Activated CD8-positive, alpha-beta T cell treated with anti-CD3 and anti-CD28 coated beads for 36 hours (primary cell): ENCODE measurements at regions not wholly inside any gene's neighbourhood (a gene's known extent, or its start where the extent isn't known, plus 50 kb on each side); places are given as distances from the start of the nearest gene placed in this dataset.
"Not testable (repeated sequence)": the region's sequence is repeated elsewhere in the genome, so short reads cannot be mapped to it uniquely, and the experiment has no call there.

ENCODE experiments used
- ATAC-seq: fragments of 200-7000 bp; cut with Tn5 transposase; one replicate; pipeline ENCODE4 v1.10.0; 2021; ENCODE audit warnings: mild to moderate bottlenecking, moderate library complexity
- CTCF ChIA-PET: fragments of 350-600 bp; sonication (Branson Sonifier 250); formaldehyde crosslinking; loops from one replicate; lab custom pipeline; 2021; ENCODE audit warnings: antibody characterized with exemption; lab: Charles Lee
- POLR2A ChIA-PET: fragments of 350-600 bp; sonication (Branson Sonifier 250); formaldehyde crosslinking; loops from one replicate; lab custom pipeline; 2021; ENCODE audit warnings: antibody characterized with exemption; lab: Charles Lee
- DNase-seq: peaks from one replicate; pipeline ENCODE4 v3.0.0-alpha.2; 2020
- H3K27ac Mint-ChIP-seq: one replicate; pipeline ENCODE4 v1.8.0; 2021; ENCODE audit warnings: mild to moderate bottlenecking, mixed read lengths
- H3K27me3 Mint-ChIP-seq: one replicate; pipeline ENCODE4 v1.8.0; 2021; ENCODE audit warnings: mixed read lengths
- H3K36me3 Mint-ChIP-seq: one replicate; pipeline ENCODE4 v1.8.0; 2021; ENCODE audit warnings: low read depth, mixed read lengths
- H3K4me1 Mint-ChIP-seq: one replicate; pipeline ENCODE4 v1.8.0; 2021; ENCODE audit warnings: low read depth, mixed read lengths
- H3K4me3 Mint-ChIP-seq: one replicate; pipeline ENCODE4 v1.8.0; 2021; ENCODE audit warnings: mild to moderate bottlenecking, moderate library complexity, mixed read lengths
- H3K9me3 Mint-ChIP-seq: one replicate; pipeline ENCODE4 v1.8.0; 2021; ENCODE audit warnings: mixed read lengths
- CTCF ChIP-seq: fragments of 200-600 bp; IDR thresholded peaks from one replicate; pipeline ENCODE4 v1.8.0; 2022; ENCODE audit warnings: antibody characterized with exemption, mild to moderate bottlenecking
- intact Hi-C: fragments of 100-400 bp; cut with micrococcal nuclease; formaldehyde crosslinking; loops from one replicate; pipeline ENCODE4 v1.10.0; 2022

GRCh38 chr10:90066435-90066834, 365.0 kb downstream of the KIF20B start:
- CTCF ChIA-PET: no interaction called here
- intact Hi-C loops: no loop called here
- H3K4me1 Mint-ChIP-seq: no peaks in the 10 kb centered on the region
- DNase-seq (no peak), ATAC-seq (no peak)
- H3K9me3 Mint-ChIP-seq: no peaks in the 10 kb centered on the region
- TF ChIP-seq CTCF: no peak
- H3K36me3 Mint-ChIP-seq: no peaks in the 10 kb centered on the region
- H3K27ac Mint-ChIP-seq: no peak overlapping the region
- no peak overlapping the region for H3K4me3 Mint-ChIP-seq
- H3K27me3 Mint-ChIP-seq: peaks cover 1% of the 10 kb centered on the region
- POLR2A ChIA-PET: no interaction called here

- intact Hi-C loops: no loop called here
- H3K4me1 Mint-ChIP-seq: no peaks in the 10 kb centered on the region
- H3K36me3 Mint-ChIP-seq: no peaks in the 10 kb centered on the region
- ChIA-PET CTCF (no interaction called here), POLR2A (no interaction called here)
- ATAC-seq: no peak
- peaks cover 14% of the 10 kb centered on the region for H3K27me3 Mint-ChIP-seq
- DNase-seq: no peak
- TF ChIP-seq CTCF: no peak
- peaks cover 3% of the 10 kb centered on the region for H3K9me3 Mint-ChIP-seq
- no peak overlapping the region for H3K27ac Mint-ChIP-seq
- no peak overlapping the region for H3K4me3 Mint-ChIP-seq
Observed at GRCh38 chr10:90075995-90076394, 374.6 kb downstream of the KIF20B start.

- peaks cover 10% of the 10 kb centered on the region for H3K27me3 Mint-ChIP-seq
- no peaks in the 10 kb centered on the region for H3K36me3 Mint-ChIP-seq
- peaks cover 2% of the 10 kb centered on the region for H3K9me3 Mint-ChIP-seq
- ChIA-PET POLR2A (no interaction called here), CTCF (no interaction called here)
- intact Hi-C loops: no loop called here
- DNase-seq: no peak
- TF ChIP-seq CTCF: no peak
- no peak for ATAC-seq
- H3K4me1 Mint-ChIP-seq: no peaks in the 10 kb centered on the region
- H3K27ac Mint-ChIP-seq: no peak overlapping the region
- H3K4me3 Mint-ChIP-seq: no peak overlapping the region
Observed at GRCh38 chr10:90079819-90080218, 378.4 kb downstream of the KIF20B start.

- CTCF ChIA-PET: not testable (repeated sequence)
Observed at GRCh38 chr10:90086606-90087190, 385.3 kb downstream of the KIF20B start.

GRCh38 chr10:90087197-90088023, 386.0 kb downstream of the KIF20B start:
- peak; percentile 66 for DNase-seq
- TF ChIP-seq CTCF: no peak
- Mint-ChIP-seq H3K4me3 (no peak overlapping the region), H3K4me1 (peaks cover 13% of the 10 kb centered on the region), H3K27me3 (peaks cover 2% of the 10 kb centered on the region), H3K27ac (no peak overlapping the region), H3K9me3 (no peaks in the 10 kb centered on the region), H3K36me3 (no peaks in the 10 kb centered on the region)
- intact Hi-C loops: no loop called here
- CTCF ChIA-PET: no interaction called here
- peak; percentile 99 for ATAC-seq
- POLR2A ChIA-PET: no interaction called here

More at GRCh38 chr10:90086606-90087190, 385.3 kb downstream of the KIF20B start:
- H3K27ac Mint-ChIP-seq, H3K27me3 Mint-ChIP-seq, H3K9me3 Mint-ChIP-seq, H3K36me3 Mint-ChIP-seq, intact Hi-C loops, DNase-seq, ATAC-seq, POLR2A ChIA-PET, H3K4me3 Mint-ChIP-seq: not testable (repeated sequence)
- H3K4me1 Mint-ChIP-seq: peaks cover 13% of the 10 kb centered on the region
